H1 (cell line): ENCODE measurements at regions not wholly inside any gene's neighbourhood (a gene's known extent, or its start where the extent isn't known, plus 50 kb on each side); places are given as distances from the start of the nearest gene placed in this dataset.
A peak's percentile ranks its signal among the peaks of the same experiment; 100 is the strongest.

Experiments used
- CTCF ChIA-PET: fragments of 300-600 bp; sonication (Branson Sonifier 250); formaldehyde crosslinking; loops from one replicate; lab custom pipeline; 2021; ENCODE audit not compliant: partially characterized antibody; lab: Charles Lee
- POLR2A ChIA-PET: fragments of 300-600 bp; sonication (Branson Sonifier 250); formaldehyde crosslinking; loops from one replicate; lab custom pipeline; 2021; ENCODE audit warnings: inconsistent platforms; ENCODE audit not compliant: partially characterized antibody; lab: Charles Lee
- DNase-seq, 2 experiments: peaks; one replicate each; pipeline versions ENCODE4 v3.0.0 to v3.0.0-alpha.2; 2010 to 2022; ENCODE audit warnings: low spot score in 2 of 2, low read depth in 1 of 2, mixed read lengths in 1 of 2
- FAIRE-seq: peaks from 2 replicates; lab custom pipeline; 2011; peaks lifted over from hg19 to GRCh38; lab: Jason Lieb, UNC
- H2AFZ ChIP-seq: 2 replicates; pipeline ENCODE4 v1.8.1; 2012; ENCODE audit warnings: low read length, inconsistent platforms
- H2AK5ac ChIP-seq: 2 replicates; pipeline ENCODE4 v1.6.1; 2013; ENCODE audit warnings: low read depth, low read length
- H2BK120ac ChIP-seq: replicated peaks from 2 replicates; pipeline ENCODE3; 2013; ENCODE audit warnings: low read depth, low read length, inconsistent platforms
- H2BK12ac ChIP-seq: 2 replicates; pipeline ENCODE4 v1.6.1; 2013; ENCODE audit warnings: low read depth, low read length
- H2BK15ac ChIP-seq: 2 replicates; pipeline ENCODE4 v1.6.1; 2013; ENCODE audit warnings: low read length
- H2BK20ac ChIP-seq: 2 replicates; pipeline ENCODE4 v1.6.1; 2013; ENCODE audit warnings: low read length
- H2BK5ac ChIP-seq: 2 replicates; pipeline ENCODE4 v1.6.1; 2013; ENCODE audit warnings: low read depth, low read length
- H3K14ac ChIP-seq: 2 replicates; pipeline ENCODE4 v1.6.1; 2013; ENCODE audit warnings: inconsistent platforms; ENCODE audit not compliant: insufficient read length
- H3K18ac ChIP-seq: 2 replicates; pipeline ENCODE4 v1.6.1; 2013; ENCODE audit warnings: low read length; ENCODE audit errors: extremely low read depth
- H3K23ac ChIP-seq: 2 replicates; pipeline ENCODE4 v1.6.1; 2013; ENCODE audit warnings: inconsistent platforms; ENCODE audit not compliant: insufficient read length
- H3K23me2 ChIP-seq: 2 replicates; pipeline ENCODE4 v1.6.1; 2013; ENCODE audit warnings: low read depth, low read length
- H3K27ac ChIP-seq: 2 replicates; pipeline ENCODE4 v1.6.1; 2011; ENCODE audit warnings: low read depth, low read length, inconsistent platforms
- H3K27me3 ChIP-seq, 4 experiments: replicated peaks in 1 of 4; 1 replicate in 1 of 4; 2 replicates in 3 of 4; pipeline versions ENCODE4 v1.6.1 to v1.8.1; 2011 to 2013; ENCODE audit warnings: low read length in 3 of 4, mild to moderate bottlenecking in 3 of 4, inconsistent platforms in 2 of 4, mixed read lengths in 2 of 4, moderate library complexity in 1 of 4; ENCODE audit not compliant: control insufficient read depth in 3 of 4, insufficient read depth in 3 of 4; ENCODE audit errors: extremely low read depth in 1 of 4
- H3K36me3 ChIP-seq, 4 experiments: 2 replicates each; pipeline versions ENCODE4 v1.6.1 to v1.8.1; 2011 to 2013; ENCODE audit warnings: mild to moderate bottlenecking in 4 of 4, low read length in 3 of 4, moderate library complexity in 2 of 4, control low read depth in 1 of 4, inconsistent platforms in 1 of 4; ENCODE audit not compliant: insufficient read depth in 4 of 4, control insufficient read depth in 2 of 4
- H3K4ac ChIP-seq: replicated peaks from 2 replicates; pipeline ENCODE3; 2013; ENCODE audit warnings: low read length, low read depth, mixed read lengths, inconsistent platforms; ENCODE audit not compliant: insufficient read length
- H3K4me1 ChIP-seq, 4 experiments: replicated peaks in 1 of 4; 1 replicate in 1 of 4; 2 replicates in 3 of 4; pipeline versions ENCODE4 v1.6.1 to v1.8.1; 2011 to 2013; ENCODE audit warnings: low read length in 3 of 4, inconsistent platforms in 2 of 4, mixed read lengths in 1 of 4; ENCODE audit not compliant: insufficient read depth in 4 of 4, control insufficient read depth in 3 of 4
- H3K4me2 ChIP-seq, 2 experiments: 2 replicates each; pipeline versions ENCODE4 v1.6.1 to v1.8.1; 2011 to 2013; ENCODE audit warnings: low read depth in 2 of 2, low read length in 2 of 2, control low read depth in 1 of 2, inconsistent platforms in 1 of 2, mild to moderate bottlenecking in 1 of 2; ENCODE audit not compliant: insufficient read depth in 1 of 2
- H3K4me3 ChIP-seq, 4 experiments: fragments of 200-600, 300-600 bp in 1 of 4; sonication (generic), shearing (Covaris generic), sonication (Bioruptor Twin) in 1 of 4; 2 replicates each; pipeline versions ENCODE4 v1.5.1 to v1.8.1; 2011 to 2016; ENCODE audit warnings: low read length in 4 of 4, low read depth in 3 of 4, control low read depth in 2 of 4, inconsistent platforms in 2 of 4, mild to moderate bottlenecking in 2 of 4, mixed read lengths in 1 of 4, moderate library complexity in 1 of 4; ENCODE audit not compliant: insufficient read depth in 2 of 4; ENCODE audit errors: extremely low read depth in 1 of 4
- H3K56ac ChIP-seq: replicated peaks from 2 replicates; pipeline ENCODE3; 2013; ENCODE audit warnings: low read depth, mild to moderate bottlenecking, mixed read lengths, low read length, inconsistent platforms; ENCODE audit not compliant: insufficient read length
- H3K79me1 ChIP-seq: 2 replicates; pipeline ENCODE4 v1.6.1; 2013; ENCODE audit warnings: low read depth, low read length, control low read depth
- H3K79me2 ChIP-seq, 2 experiments: 2 replicates each; pipeline versions ENCODE4 v1.6.1 to v1.8.1; 2012 to 2013; ENCODE audit warnings: low read length in 2 of 2, mild to moderate bottlenecking in 2 of 2, inconsistent platforms in 1 of 2; ENCODE audit not compliant: insufficient read depth in 2 of 2, control insufficient read depth in 1 of 2
- H3K9ac ChIP-seq, 4 experiments: replicated peaks in 1 of 4; 1 replicate in 1 of 4; 2 replicates in 3 of 4; pipeline versions ENCODE4 v1.6.1 to v1.8.1; 2011 to 2013; ENCODE audit warnings: low read depth in 3 of 4, low read length in 3 of 4, control low read depth in 2 of 4, mild to moderate bottlenecking in 2 of 4, moderate library complexity in 2 of 4, inconsistent platforms in 1 of 4; ENCODE audit errors: extremely low read depth in 1 of 4
- H3K9me3 ChIP-seq, 2 experiments: 2 replicates each; pipeline versions ENCODE4 v1.6.1 to v1.8.1; 2012 to 2013; ENCODE audit warnings: mild to moderate bottlenecking in 2 of 2, moderate library complexity in 2 of 2, control low read depth in 1 of 2, inconsistent platforms in 1 of 2, low read depth in 1 of 2, low read length in 1 of 2, mixed read lengths in 1 of 2; ENCODE audit not compliant: insufficient read depth in 2 of 2
- H4K20me1 ChIP-seq, 2 experiments: replicated peaks in 1 of 2; 2 replicates each; pipeline versions ENCODE3 to v1.8.1; 2011 to 2013; ENCODE audit warnings: inconsistent platforms in 2 of 2, low read length in 2 of 2, mild to moderate bottlenecking in 1 of 2; ENCODE audit not compliant: insufficient read depth in 2 of 2, control insufficient read depth in 1 of 2
- H4K5ac ChIP-seq: 2 replicates; pipeline ENCODE4 v1.6.1; 2013; ENCODE audit warnings: low read length, low read depth, mixed read lengths, inconsistent platforms; ENCODE audit not compliant: insufficient read length
- H4K8ac ChIP-seq: 2 replicates; pipeline ENCODE4 v1.8.0; 2013; ENCODE audit warnings: mild to moderate bottlenecking, moderate library complexity, low read length, inconsistent platforms; ENCODE audit not compliant: insufficient read depth; ENCODE audit errors: extremely low read depth
- H4K91ac ChIP-seq: replicated peaks from 2 replicates; pipeline ENCODE3; 2013; ENCODE audit warnings: low read length, mixed read lengths, inconsistent platforms; ENCODE audit not compliant: insufficient read length
- ASH2L ChIP-seq: fragments of 200-600, 300-600 bp; sonication (generic); IDR thresholded peaks from one replicate; pipeline ENCODE4 v1.7.1; 2017; ENCODE audit warnings: low read length
- CEBPB ChIP-seq: IDR thresholded peaks from 2 replicates; pipeline ENCODE4 v1.6.1; 2012; ENCODE audit warnings: low read depth, low read length
- CREB1 ChIP-seq: IDR thresholded peaks from 2 replicates; pipeline ENCODE4 v1.6.1; 2012; ENCODE audit warnings: inconsistent platforms
- EP300 ChIP-seq, 2 experiments: IDR thresholded peaks; 1 replicate in 1 of 2; 2 replicates in 1 of 2; pipeline ENCODE4 v1.6.1; 2011 to 2012; ENCODE audit warnings: low read depth in 2 of 2, low read length in 2 of 2, mild to moderate bottlenecking in 2 of 2, borderline replicate concordance in 1 of 2, inconsistent platforms in 1 of 2, moderate library complexity in 1 of 2
- FOSL1 ChIP-seq: IDR thresholded peaks from 2 replicates; pipeline ENCODE4 v1.6.1; 2011; ENCODE audit warnings: mild to moderate bottlenecking, low read depth, low read length, moderate library complexity; ENCODE audit not compliant: insufficient read depth
- GTF2F1 ChIP-seq: IDR thresholded peaks from 2 replicates; pipeline ENCODE4 v1.6.1; 2012; ENCODE audit warnings: low read depth, low read length, improper control_type of control experiment, borderline replicate concordance
- KDM1A ChIP-seq: fragments of 200-600, 300-600 bp; sonication (generic); IDR thresholded peaks from 2 replicates; pipeline ENCODE4 v1.7.1; 2016; ENCODE audit warnings: mild to moderate bottlenecking, low read length, borderline replicate concordance
- KDM4A ChIP-seq: IDR thresholded peaks from one replicate; pipeline ENCODE4 v1.7.1; 2012; ENCODE audit warnings: low read depth, mild to moderate bottlenecking, moderate library complexity, low read length, inconsistent platforms; ENCODE audit not compliant: severe bottlenecking
- NANOG ChIP-seq: IDR thresholded peaks from 2 replicates; pipeline ENCODE4 v1.6.1; 2011; ENCODE audit warnings: low read length, low read depth, mild to moderate bottlenecking, inconsistent platforms; ENCODE audit not compliant: insufficient read depth, poor library complexity, severe bottlenecking
- POU5F1 ChIP-seq: IDR thresholded peaks from 2 replicates; pipeline ENCODE4 v1.6.1; 2011; ENCODE audit warnings: low read depth, mild to moderate bottlenecking, low read length, moderate library complexity
- SRF ChIP-seq: IDR thresholded peaks from 2 replicates; pipeline ENCODE4 v1.6.1; 2011; ENCODE audit warnings: mild to moderate bottlenecking, low read depth, low read length, moderate library complexity
- TAF1 ChIP-seq: IDR thresholded peaks from 2 replicates; pipeline ENCODE4 v1.6.1; 2011; ENCODE audit warnings: mild to moderate bottlenecking, low read depth, low read length
- TEAD4 ChIP-seq: IDR thresholded peaks from 2 replicates; pipeline ENCODE4 v1.6.1; 2012; ENCODE audit warnings: low read depth, low read length, inconsistent platforms, mixed read lengths
- TF ChIP-seq, protein P1 (sequence below): IDR thresholded peaks from 2 replicates; pipeline ENCODE4 v1.6.1; 2011; ENCODE audit warnings: low read length, improper control_type of control experiment

- no peak for FAIRE-seq
- Histone ChIP-seq H3K23me2 (no peaks in the 10 kb centered on the region; the same call in 1 of the 2 replicates), H2BK5ac (peak overlapping the region; percentile 63; the same call in 1 of the 2 replicates), H4K91ac (no peak overlapping the region), H2BK20ac (no peak overlapping the region), H3K18ac (no peak overlapping the region), H4K5ac (peak overlapping the region; percentile 34), H3K9ac (no peak overlapping the region), H3K27ac (no peak overlapping the region), H2BK120ac (no peak overlapping the region), H3K9me3 (0 out of 4 replicates have a peak, but pooled peaks cover 0 to 3% of the 10 kb centered on the region in 2 experiments), H3K79me1 (no peaks in the 10 kb centered on the region; the same call in 1 of the 2 replicates), H2AFZ (no peak overlapping the region), H3K4me1 (peaks cover 0 to 8% (median 1%) of the 10 kb centered on the region in 4 experiments; a peak in 2 of 7 replicates), H3K27me3 (no peaks in the 10 kb centered on the region), H3K4me2 (no peak overlapping the region; a peak in 1 of 4 replicates), H3K4ac (no peak overlapping the region), H3K14ac (no peak overlapping the region), H3K23ac (no peak overlapping the region), H2AK5ac (no peak overlapping the region), H2BK12ac (no peak overlapping the region), H3K4me3 (no peak overlapping the region), H4K20me1 (no peaks in the 10 kb centered on the region), H3K36me3 (peaks cover 0 to 21% (median 0%) of the 10 kb centered on the region in 4 experiments; a peak in 4 of 8 replicates), H4K8ac (no peak overlapping the region), H3K79me2 (no peaks in the 10 kb centered on the region), H2BK15ac (no peak overlapping the region), H3K56ac (no peak overlapping the region)
- POLR2A ChIA-PET = interaction anchor here (1.2 kb wide), 1 partner anchor 42 kb away, joined by 3 read pairs; no protein-coding TSS in a partner anchor
- CTCF ChIA-PET = no interaction called here
- DNase-seq = no peak
- TF ChIP-seq POU5F1 (no peak), NANOG (no peak), KDM1A (no peak), ASH2L (no peak), SRF (no peak), KDM4A (no peak), CREB1 (no peak), CEBPB (no peak), EP300 (IDR thresholded peaks at IDR 0.05; ENCODE audit: borderline replicate concordance in 1 of 2, low read depth in 2 of 2, low read length in 2 of 2) (no peak), FOSL1 (no peak), TEAD4 (no peak), TAF1 (no peak), GTF2F1 (no peak)
- TF ChIP-seq, protein P1, sequence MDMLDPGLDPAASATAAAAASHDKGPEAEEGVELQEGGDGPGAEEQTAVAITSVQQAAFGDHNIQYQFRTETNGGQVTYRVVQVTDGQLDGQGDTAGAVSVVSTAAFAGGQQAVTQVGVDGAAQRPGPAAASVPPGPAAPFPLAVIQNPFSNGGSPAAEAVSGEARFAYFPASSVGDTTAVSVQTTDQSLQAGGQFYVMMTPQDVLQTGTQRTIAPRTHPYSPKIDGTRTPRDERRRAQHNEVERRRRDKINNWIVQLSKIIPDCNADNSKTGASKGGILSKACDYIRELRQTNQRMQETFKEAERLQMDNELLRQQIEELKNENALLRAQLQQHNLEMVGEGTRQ = no peak
Measured at GRCh38 chr9:82893549-82893948, 169.4 kb downstream of the RASEF start.
